Prostate gland (tissue), 2 donors: ENCODE measurements at regions not wholly inside any gene's neighbourhood (a gene's known extent, or its start where the extent isn't known, plus 50 kb on each side); places are given as distances from the start of the nearest gene placed in this dataset.

ENCODE experiments used
- POLR2AphosphoS5 ChIP-seq: sonication (generic); formaldehyde crosslinking; IDR thresholded peaks from one replicate; pipeline ENCODE4 v1.6.1; 2017; ENCODE audit warnings: antibody characterized with exemption
- TF ChIP-seq, protein P1 (sequence below), 4 experiments: fragments of 200-600 bp in 2 of 4; fragments of 450-650 bp in 2 of 4; sonication (generic) in 2 of 4; IDR thresholded peaks; 1 replicate in 3 of 4; 2 replicates in 1 of 4; pipeline ENCODE4 v1.5.1; 2016 to 2019; ENCODE audit warnings: antibody characterized with exemption in 4 of 4, mild to moderate bottlenecking in 2 of 4, moderate library complexity in 2 of 4

DNA sequence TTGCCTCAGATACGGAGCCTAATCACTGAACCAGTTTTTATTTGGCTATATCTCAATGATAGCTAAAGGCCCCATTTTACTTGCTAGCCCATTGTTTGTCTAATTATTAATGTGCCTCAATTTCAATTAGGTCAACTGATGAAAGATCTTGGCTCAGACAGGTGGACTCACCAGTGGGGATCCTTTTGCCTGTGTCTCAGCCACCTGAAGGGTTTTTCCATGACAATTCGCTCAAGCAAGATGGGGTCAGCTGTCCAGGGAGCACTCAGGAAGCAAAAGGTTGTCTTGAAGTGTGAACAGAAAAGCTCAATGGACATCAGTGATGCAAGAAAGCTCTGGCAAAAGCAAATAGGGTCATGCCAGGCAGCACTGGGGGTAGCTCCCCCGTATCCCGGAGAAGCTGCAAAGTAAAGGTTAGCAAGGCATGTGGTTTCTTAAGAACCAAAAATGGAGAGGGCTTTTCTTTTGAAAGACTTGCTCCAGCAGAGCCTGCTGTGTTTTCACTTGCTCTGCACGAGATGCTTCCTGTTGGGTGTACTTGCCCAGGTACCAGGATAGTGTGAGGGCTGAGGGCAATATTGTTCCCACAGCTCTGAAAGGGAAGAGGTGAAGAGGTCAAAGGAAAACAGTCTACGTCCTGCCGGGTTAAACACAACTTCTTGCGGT lies 541.2 kb upstream of the CDH5 start:
- TF ChIP-seq POLR2AphosphoS5, result no peak
- TF ChIP-seq, protein P1, sequence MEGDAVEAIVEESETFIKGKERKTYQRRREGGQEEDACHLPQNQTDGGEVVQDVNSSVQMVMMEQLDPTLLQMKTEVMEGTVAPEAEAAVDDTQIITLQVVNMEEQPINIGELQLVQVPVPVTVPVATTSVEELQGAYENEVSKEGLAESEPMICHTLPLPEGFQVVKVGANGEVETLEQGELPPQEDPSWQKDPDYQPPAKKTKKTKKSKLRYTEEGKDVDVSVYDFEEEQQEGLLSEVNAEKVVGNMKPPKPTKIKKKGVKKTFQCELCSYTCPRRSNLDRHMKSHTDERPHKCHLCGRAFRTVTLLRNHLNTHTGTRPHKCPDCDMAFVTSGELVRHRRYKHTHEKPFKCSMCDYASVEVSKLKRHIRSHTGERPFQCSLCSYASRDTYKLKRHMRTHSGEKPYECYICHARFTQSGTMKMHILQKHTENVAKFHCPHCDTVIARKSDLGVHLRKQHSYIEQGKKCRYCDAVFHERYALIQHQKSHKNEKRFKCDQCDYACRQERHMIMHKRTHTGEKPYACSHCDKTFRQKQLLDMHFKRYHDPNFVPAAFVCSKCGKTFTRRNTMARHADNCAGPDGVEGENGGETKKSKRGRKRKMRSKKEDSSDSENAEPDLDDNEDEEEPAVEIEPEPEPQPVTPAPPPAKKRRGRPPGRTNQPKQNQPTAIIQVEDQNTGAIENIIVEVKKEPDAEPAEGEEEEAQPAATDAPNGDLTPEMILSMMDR (IDR thresholded peaks at IDR 0.05), result no peak
